ENCODE measurements at regions not wholly inside any gene's neighbourhood (a gene's known extent, or its start where the extent isn't known, plus 50 kb on each side); places are given as distances from the start of the nearest gene placed in this dataset.
"Not testable (repeated sequence)": the region's sequence is repeated elsewhere in the genome, so short reads cannot be mapped to it uniquely, and the experiment has no call there.

- Mint-ChIP-seq H3K36me3 (peaks cover 0 to 11% of the 10 kb centered on the region in 2 donors), H3K9me3 (peaks cover 10 to 11% of the 10 kb centered on the region in 2 donors), H3K27ac (no peak overlapping the region)
- ATAC-seq, result no peak
- DNase-seq (ENCODE audit: low spot score in 2 of 2), result no peak
These were observed 76.2 kb downstream of the MRPL36 start for GRCh38 chr5:1723476-1723875.

- peaks cover 15 to 16% of the 10 kb centered on the region in 2 donors for H3K9me3 Mint-ChIP-seq
These were observed 76.8 kb downstream of the MRPL36 start for GRCh38 chr5:1722877-1723276.

GRCh38 chr5:1720396-1721110 lies 79.1 kb downstream of the MRPL36 start:
- no peak for ATAC-seq
- no peak for DNase-seq (ENCODE audit: low spot score in 2 of 2)
- Mint-ChIP-seq H3K27ac (no peak overlapping the region), H3K9me3 (peaks cover 15 to 16% of the 10 kb centered on the region in 2 donors), H3K36me3 (peaks cover 0 to 17% of the 10 kb centered on the region in 2 donors)

More at GRCh38 chr5:1722877-1723276, 76.8 kb downstream of the MRPL36 start:
- DNase-seq (ENCODE audit: low spot score in 2 of 2) (no peak), ATAC-seq (no peak)
- Mint-ChIP-seq H3K27ac (no peak overlapping the region), H3K36me3 (peaks cover 0 to 17% of the 10 kb centered on the region in 2 donors)

GRCh38 chr5:1719860-1720259 lies 79.8 kb downstream of the MRPL36 start:
- ATAC-seq (no peak), DNase-seq (ENCODE audit: low spot score in 2 of 2) (no peak)
- H3K27ac Mint-ChIP-seq, result no peak overlapping the region
- H3K36me3 Mint-ChIP-seq, result peaks cover 0 to 17% of the 10 kb centered on the region in 2 donors
- H3K9me3 Mint-ChIP-seq, result peaks cover 15 to 16% of the 10 kb centered on the region in 2 donors

- H3K9me3 Mint-ChIP-seq, result peaks cover 15 to 16% of the 10 kb centered on the region in 2 donors
- peaks cover 0 to 17% of the 10 kb centered on the region in 2 donors for H3K36me3 Mint-ChIP-seq
- ATAC-seq (no peak), DNase-seq (ENCODE audit: low spot score in 2 of 2) (no peak)
- H3K27ac Mint-ChIP-seq, result no peak overlapping the region
These were observed 81.0 kb downstream of the MRPL36 start for GRCh38 chr5:1718669-1719068.

- H3K9me3 Mint-ChIP-seq; DNase-seq (ENCODE audit: low spot score in 2 of 2); H3K36me3 Mint-ChIP-seq; H3K27ac Mint-ChIP-seq; ATAC-seq: not testable (repeated sequence)
These were observed 89.5 kb downstream of the MRPL36 start for GRCh38 chr5:1710091-1710490.

GRCh38 chr5:1709171-1709803 lies 90.3 kb downstream of the MRPL36 start:
- Mint-ChIP-seq H3K9me3 (no peaks in the 10 kb centered on the region), H3K36me3 (peaks cover 5 to 9% of the 10 kb centered on the region in 2 donors), H3K27ac (no peak overlapping the region)
- no peak for ATAC-seq
- no peak for DNase-seq (ENCODE audit: low spot score in 2 of 2)

- peaks cover 5 to 9% of the 10 kb centered on the region in 2 donors for H3K36me3 Mint-ChIP-seq
- H3K27ac Mint-ChIP-seq, result no peak overlapping the region
- no peaks in the 10 kb centered on the region for H3K9me3 Mint-ChIP-seq
- ATAC-seq (no peak), DNase-seq (ENCODE audit: low spot score in 2 of 2) (no peak)
These were observed 91.0 kb downstream of the MRPL36 start for GRCh38 chr5:1708592-1709141.

GRCh38 chr5:1707467-1707866 lies 92.2 kb downstream of the MRPL36 start:
- ATAC-seq, result no peak
- DNase-seq (ENCODE audit: low spot score in 2 of 2), result no peak
- Mint-ChIP-seq H3K36me3 (peaks cover 5 to 9% of the 10 kb centered on the region in 2 donors), H3K27ac (no peak overlapping the region), H3K9me3 (no peaks in the 10 kb centered on the region)

GRCh38 chr5:1706428-1706827 lies 93.2 kb downstream of the MRPL36 start:
- Mint-ChIP-seq H3K36me3 (peaks cover 5 to 9% of the 10 kb centered on the region in 2 donors), H3K27ac (no peak overlapping the region), H3K9me3 (no peaks in the 10 kb centered on the region)
- ATAC-seq (no peak), DNase-seq (ENCODE audit: low spot score in 2 of 2) (no peak)

GRCh38 chr5:1706021-1706420 lies 93.6 kb downstream of the MRPL36 start:
- ATAC-seq, result no peak
- H3K36me3 Mint-ChIP-seq, result peaks cover 5 to 9% of the 10 kb centered on the region in 2 donors
- H3K27ac Mint-ChIP-seq, result no peak overlapping the region
- DNase-seq (ENCODE audit: low spot score in 2 of 2), result no peak
- no peaks in the 10 kb centered on the region for H3K9me3 Mint-ChIP-seq

GRCh38 chr5:1704676-1705075 lies 95.0 kb downstream of the MRPL36 start:
- Mint-ChIP-seq H3K36me3 (peaks cover 4 to 7% of the 10 kb centered on the region in 2 donors), H3K9me3 (no peaks in the 10 kb centered on the region), H3K27ac (no peak overlapping the region)
- no peak for ATAC-seq
- DNase-seq (ENCODE audit: low spot score in 2 of 2), result no peak

- no peak overlapping the region for H3K27ac Mint-ChIP-seq
- H3K9me3 Mint-ChIP-seq, result no peaks in the 10 kb centered on the region
- DNase-seq (ENCODE audit: low spot score in 2 of 2) (no peak), ATAC-seq (no peak)
- peaks cover under 1 to 3% of the 10 kb centered on the region in 2 donors for H3K36me3 Mint-ChIP-seq
These were observed 95.4 kb downstream of the MRPL36 start for GRCh38 chr5:1704266-1704665.

GRCh38 chr5:1703352-1704050 lies 96.1 kb downstream of the MRPL36 start:
- ATAC-seq (no peak), DNase-seq (ENCODE audit: low spot score in 2 of 2) (no peak)
- Mint-ChIP-seq H3K36me3 (no peaks in the 10 kb centered on the region), H3K27ac (no peak overlapping the region), H3K9me3 (no peaks in the 10 kb centered on the region)

GRCh38 chr5:1702318-1702717 lies 97.3 kb downstream of the MRPL36 start:
- ATAC-seq, result no peak
- DNase-seq (ENCODE audit: low spot score in 2 of 2), result no peak
- Mint-ChIP-seq H3K36me3 (no peaks in the 10 kb centered on the region), H3K9me3 (no peaks in the 10 kb centered on the region), H3K27ac (no peak overlapping the region)

GRCh38 chr5:1701884-1702283 lies 97.8 kb downstream of the MRPL36 start:
- Mint-ChIP-seq H3K9me3 (no peaks in the 10 kb centered on the region), H3K27ac (no peak overlapping the region), H3K36me3 (no peaks in the 10 kb centered on the region)
- DNase-seq (ENCODE audit: low spot score in 2 of 2) (no peak), ATAC-seq (no peak)

- no peak for ATAC-seq
- Mint-ChIP-seq H3K9me3 (no peaks in the 10 kb centered on the region), H3K36me3 (no peaks in the 10 kb centered on the region), H3K27ac (no peak overlapping the region)
- no peak for DNase-seq (ENCODE audit: low spot score in 2 of 2)
These were observed 98.3 kb downstream of the MRPL36 start for GRCh38 chr5:1701216-1701864.

Measured in activated naive CD4-positive, alpha-beta T cell treated with anti-CD3 and anti-CD28 coated beads, Interleukin-2, amount 50 U/mL, for 72 hours (primary cell).